OCI-LY7 (cell line): ENCODE measurements at regions not wholly inside any gene's neighbourhood (a gene's known extent, or its start where the extent isn't known, plus 50 kb on each side); places are given as distances from the start of the nearest gene placed in this dataset.

ENCODE experiments used
- CTCF ChIP-seq: fragments of 200-600 bp; sonication (generic); conservative IDR thresholded peaks from 2 replicates; pipeline ENCODE4 v1.5.1; 2014; ENCODE audit warnings: mild to moderate bottlenecking, antibody characterized with exemption, low read length, moderate library complexity, mixed read lengths
- EZH2phosphoT487 ChIP-seq: fragments of 200-600 bp; sonication (generic); IDR thresholded peaks from 2 replicates; pipeline ENCODE4 v1.6.1; 2018; ENCODE audit warnings: low read depth, borderline replicate concordance, mild to moderate bottlenecking, mixed run types, antibody characterized with exemption, low read length, moderate library complexity, mixed read lengths

GRCh38 chr7:67916571-67917436, 920.2 kb downstream of the TYW1 start:
- TF ChIP-seq CTCF (no peak), EZH2phosphoT487 (no peak)
